Posterior cingulate gyrus (tissue), 11 donors: ENCODE measurements at regions not wholly inside any gene's neighbourhood (a gene's known extent, or its start where the extent isn't known, plus 50 kb on each side); places are given as distances from the start of the nearest gene placed in this dataset.
A peak's percentile ranks its signal among the peaks of the same experiment; 100 is the strongest.
"Not testable (repeated sequence)": the region's sequence is repeated elsewhere in the genome, so short reads cannot be mapped to it uniquely, and the experiment has no call there.

Experiments used
- DNase-seq, 10 donors: peaks; one replicate each; pipeline versions ENCODE4 v3.0.0 to v3.0.0-alpha.2; 2020 to 2021; ENCODE audit warnings: mixed read lengths in 3 of 10
- intact Hi-C: fragments of 100-400 bp; cut with DNase I; formaldehyde crosslinking; loops from one replicate; pipeline ENCODE4 v1.15.1; 2023

GRCh38 chr1:14167884-14168283 lies 430.6 kb upstream of the KAZN start:
- intact Hi-C loops = no loop called here
- DNase-seq = peak in 1 of 10 donors; percentile 55

- DNase-seq = no peak
- intact Hi-C loops = no loop called here
Measured at GRCh38 chr1:14168326-14169063, 430.0 kb upstream of the KAZN start.

- intact Hi-C loops = no loop called here
- DNase-seq = no peak
Measured at GRCh38 chr1:14173598-14173997, 424.9 kb upstream of the KAZN start.

- intact Hi-C loops, DNase-seq: not testable (repeated sequence)
Measured at GRCh38 chr1:14177866-14178265, 420.6 kb upstream of the KAZN start.

GRCh38 chr1:14180738-14181137 lies 417.7 kb upstream of the KAZN start:
- intact Hi-C loops = no loop called here
- DNase-seq = no peak

- DNase-seq = no peak
- intact Hi-C loops = no loop called here
Measured at GRCh38 chr1:14181191-14181795, 417.2 kb upstream of the KAZN start.

- intact Hi-C loops = no loop called here
- no peak for DNase-seq
Measured at GRCh38 chr1:14182856-14183255, 415.6 kb upstream of the KAZN start.

GRCh38 chr1:14183329-14183728 lies 415.2 kb upstream of the KAZN start:
- no peak for DNase-seq
- intact Hi-C loops = no loop called here

- peak in 7 of 10 donors; percentile 28 to 90 (median 54) for DNase-seq
- intact Hi-C loops = no loop called here
Measured at GRCh38 chr1:14184454-14184853, 414.0 kb upstream of the KAZN start.

GRCh38 chr1:14189381-14189780 lies 409.1 kb upstream of the KAZN start:
- DNase-seq = no peak
- intact Hi-C loops = no loop called here

GRCh38 chr1:14190508-14190907 lies 408.0 kb upstream of the KAZN start:
- no peak for DNase-seq
- intact Hi-C loops = no loop called here

- intact Hi-C loops = no loop called here
- no peak for DNase-seq
Measured at GRCh38 chr1:14194511-14194910, 404.0 kb upstream of the KAZN start.

- no peak for DNase-seq
- intact Hi-C loops = no loop called here
Measured at GRCh38 chr1:14205066-14205465, 393.4 kb upstream of the KAZN start.

GRCh38 chr1:14215151-14215550 lies 383.3 kb upstream of the KAZN start:
- no peak for DNase-seq
- intact Hi-C loops = no loop called here

GRCh38 chr1:14217384-14217783 lies 381.1 kb upstream of the KAZN start:
- no peak for DNase-seq
- intact Hi-C loops = no loop called here

- intact Hi-C loops = no loop called here
- DNase-seq = no peak
Measured at GRCh38 chr1:14220324-14220723, 378.2 kb upstream of the KAZN start.

- intact Hi-C loops = no loop called here
- no peak for DNase-seq
Measured at GRCh38 chr1:14220811-14221210, 377.7 kb upstream of the KAZN start.

- DNase-seq = no peak
- intact Hi-C loops = no loop called here
Measured at GRCh38 chr1:14222086-14222485, 376.4 kb upstream of the KAZN start.

- DNase-seq = no peak
- intact Hi-C loops = no loop called here
Measured at GRCh38 chr1:14228677-14229076, 369.8 kb upstream of the KAZN start.

- intact Hi-C loops = no loop called here
- no peak for DNase-seq
Measured at GRCh38 chr1:14233510-14233909, 365.0 kb upstream of the KAZN start.

GRCh38 chr1:14236097-14236496 lies 362.4 kb upstream of the KAZN start:
- intact Hi-C loops = no loop called here
- no peak for DNase-seq
